ENCODE measurements at regions not wholly inside any gene's neighbourhood (a gene's known extent, or its start where the extent isn't known, plus 50 kb on each side); places are given as distances from the start of the nearest gene placed in this dataset.

DNA sequence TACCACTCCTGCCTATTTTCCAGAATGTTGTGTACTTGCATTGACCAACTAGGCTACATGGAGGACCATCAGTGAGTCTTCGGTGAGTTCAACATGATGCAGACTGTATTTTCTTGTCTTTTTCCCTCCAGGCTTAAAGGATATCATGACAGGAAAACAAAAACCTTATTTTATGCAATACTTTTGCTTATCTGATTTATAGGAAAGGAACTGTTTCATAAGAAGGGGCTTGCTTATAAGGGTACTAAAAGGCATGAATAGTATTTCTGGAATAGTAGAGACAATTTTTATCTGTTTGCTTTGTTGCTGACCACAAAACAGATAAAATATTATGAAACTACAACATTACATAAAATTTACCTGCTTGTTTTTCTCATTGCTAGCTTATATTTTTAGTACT lies 374.7 kb downstream of the KLF5 start:
- no peaks in the 10 kb centered on the region for H3K9me3 ChIP-seq (ENCODE audit: low read length)
- no peak overlapping the region for H3K4me3 ChIP-seq (ENCODE audit: low read depth, low read length, poor library complexity, severe bottlenecking)
- no peak overlapping the region for H3K27ac ChIP-seq (ENCODE audit: low read depth, low read length, poor library complexity, severe bottlenecking)
- H3K9me2 ChIP-seq (ENCODE audit: insufficient read depth, low read length), result no peaks in the 10 kb centered on the region
- no TSS peak for BruUV-seq (replicated peaks)
- no peaks in the 10 kb centered on the region for H3K4me1 ChIP-seq (ENCODE audit: insufficient read depth, low read length, poor library complexity, severe bottlenecking)
- no peaks in the 10 kb centered on the region for H3K79me2 ChIP-seq (ENCODE audit: insufficient read depth, low read depth, low read length)
- no peak overlapping the region for H3K4me2 ChIP-seq (ENCODE audit: low read length)
- POLR2A ChIA-PET, result interaction anchor here (0.6 to 0.8 kb wide), 3 partner anchors 28 to 1051 kb away, joined by 3 read pairs; no protein-coding TSS in a partner anchor
- H2AFZ ChIP-seq (ENCODE audit: low read length), result no peak overlapping the region
- intact Hi-C loops (cut with micrococcal nuclease; ENCODE audit: unreplicated experiment), result no loop called here
- H3K36me3 ChIP-seq (ENCODE audit: insufficient read depth, low read length), result no peaks in the 10 kb centered on the region
- TF ChIP-seq, protein P1, sequence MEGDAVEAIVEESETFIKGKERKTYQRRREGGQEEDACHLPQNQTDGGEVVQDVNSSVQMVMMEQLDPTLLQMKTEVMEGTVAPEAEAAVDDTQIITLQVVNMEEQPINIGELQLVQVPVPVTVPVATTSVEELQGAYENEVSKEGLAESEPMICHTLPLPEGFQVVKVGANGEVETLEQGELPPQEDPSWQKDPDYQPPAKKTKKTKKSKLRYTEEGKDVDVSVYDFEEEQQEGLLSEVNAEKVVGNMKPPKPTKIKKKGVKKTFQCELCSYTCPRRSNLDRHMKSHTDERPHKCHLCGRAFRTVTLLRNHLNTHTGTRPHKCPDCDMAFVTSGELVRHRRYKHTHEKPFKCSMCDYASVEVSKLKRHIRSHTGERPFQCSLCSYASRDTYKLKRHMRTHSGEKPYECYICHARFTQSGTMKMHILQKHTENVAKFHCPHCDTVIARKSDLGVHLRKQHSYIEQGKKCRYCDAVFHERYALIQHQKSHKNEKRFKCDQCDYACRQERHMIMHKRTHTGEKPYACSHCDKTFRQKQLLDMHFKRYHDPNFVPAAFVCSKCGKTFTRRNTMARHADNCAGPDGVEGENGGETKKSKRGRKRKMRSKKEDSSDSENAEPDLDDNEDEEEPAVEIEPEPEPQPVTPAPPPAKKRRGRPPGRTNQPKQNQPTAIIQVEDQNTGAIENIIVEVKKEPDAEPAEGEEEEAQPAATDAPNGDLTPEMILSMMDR (conservative IDR thresholded peaks at IDR 0.05; ENCODE audit: low read length), result no peak
- CTCF ChIA-PET (ENCODE audit: unreplicated experiment), result no interaction called here
- no peak for DNase-seq (ENCODE audit: low spot score)
- H4K20me1 ChIP-seq (ENCODE audit: insufficient read depth, low read length), result no peaks in the 10 kb centered on the region

DNA sequence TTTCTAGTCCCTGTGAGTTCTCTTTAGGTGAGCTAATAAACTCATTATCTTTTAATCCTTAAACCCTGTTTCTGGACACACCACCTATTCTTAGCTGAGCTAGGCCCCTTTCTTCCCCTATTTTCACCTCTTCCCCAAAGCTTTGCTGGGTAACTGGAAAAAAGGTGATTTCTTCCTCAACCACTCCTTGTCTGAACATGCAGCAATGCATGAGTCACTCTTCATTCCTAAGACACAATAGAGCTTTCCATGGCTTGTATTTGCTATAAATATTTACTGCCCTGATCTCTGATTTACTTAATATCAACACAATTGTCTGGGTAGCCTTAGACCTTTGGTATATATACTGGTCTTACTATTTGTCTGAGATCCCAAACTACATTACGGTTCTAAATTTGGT lies 370.9 kb downstream of the KLF5 start:
- intact Hi-C loops (cut with micrococcal nuclease; ENCODE audit: unreplicated experiment), result no loop called here
- no peaks in the 10 kb centered on the region for H3K36me3 ChIP-seq (ENCODE audit: insufficient read depth, low read length)
- H3K4me1 ChIP-seq (ENCODE audit: insufficient read depth, low read length, poor library complexity, severe bottlenecking), result no peaks in the 10 kb centered on the region
- no peak for TF ChIP-seq EZH2phosphoT487 (IDR thresholded peaks at IDR 0.05; ENCODE audit: borderline replicate concordance, low read depth, low read length)
- TF ChIP-seq, protein P1 (conservative IDR thresholded peaks at IDR 0.05; ENCODE audit: low read length), result no peak
- H4K20me1 ChIP-seq (ENCODE audit: insufficient read depth, low read length), result no peaks in the 10 kb centered on the region
- H3K4me3 ChIP-seq (ENCODE audit: low read depth, low read length, poor library complexity, severe bottlenecking), result no peak overlapping the region
- H3K4me2 ChIP-seq (ENCODE audit: low read length), result no peak overlapping the region
- CTCF ChIA-PET (ENCODE audit: unreplicated experiment), result no interaction called here
- POLR2A ChIA-PET, result interaction anchor here (0.5 kb wide), 1 partner anchor 48 kb away, joined by 3 read pairs; no protein-coding TSS in a partner anchor
- no peaks in the 10 kb centered on the region for H3K9me3 ChIP-seq (ENCODE audit: low read length)
- no peak for DNase-seq (ENCODE audit: low spot score)
- H3K79me2 ChIP-seq (ENCODE audit: insufficient read depth, low read depth, low read length), result no peaks in the 10 kb centered on the region
- no peaks in the 10 kb centered on the region for H3K9me2 ChIP-seq (ENCODE audit: insufficient read depth, low read length)
- BruUV-seq (replicated peaks), result no TSS peak
- no peak overlapping the region for H2AFZ ChIP-seq (ENCODE audit: low read length)
- H3K27ac ChIP-seq (ENCODE audit: low read depth, low read length, poor library complexity, severe bottlenecking), result no peak overlapping the region

DNA sequence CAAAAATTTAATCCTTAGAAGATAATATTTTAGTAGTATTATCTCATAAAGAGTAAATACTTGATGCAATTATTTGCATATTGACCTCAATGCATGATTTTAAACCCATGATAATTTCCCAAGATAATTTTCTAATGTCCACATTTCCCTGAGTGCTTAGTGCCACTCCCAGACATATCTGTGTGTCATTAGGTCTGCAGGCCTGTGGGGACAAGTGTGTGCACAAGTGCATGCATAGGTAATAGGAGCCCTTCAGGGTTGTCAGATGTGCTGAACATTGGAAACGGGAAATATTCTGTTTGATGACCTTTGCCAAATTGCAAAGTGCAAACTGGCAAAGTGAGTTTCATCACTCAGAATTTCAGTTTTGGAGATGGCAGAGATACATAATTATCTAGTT lies 369.9 kb downstream of the KLF5 start:
- no peak overlapping the region for H3K4me3 ChIP-seq (ENCODE audit: low read depth, low read length, poor library complexity, severe bottlenecking)
- BruUV-seq (replicated peaks), result no TSS peak
- TF ChIP-seq, protein P1 (conservative IDR thresholded peaks at IDR 0.05; ENCODE audit: low read length), result no peak
- TF ChIP-seq EZH2phosphoT487 (IDR thresholded peaks at IDR 0.05; ENCODE audit: borderline replicate concordance, low read depth, low read length), result no peak
- H3K79me2 ChIP-seq (ENCODE audit: insufficient read depth, low read depth, low read length), result no peaks in the 10 kb centered on the region
- no peak for DNase-seq (ENCODE audit: low spot score)
- ChIA-PET POLR2A (interaction anchor here (0.6 kb wide), 1 partner anchor 1550 kb away, joined by 3 read pairs; no protein-coding TSS in a partner anchor), CTCF (ENCODE audit: unreplicated experiment) (no interaction called here)
- no peaks in the 10 kb centered on the region for H3K9me3 ChIP-seq (ENCODE audit: low read length)
- H3K4me2 ChIP-seq (ENCODE audit: low read length), result no peak overlapping the region
- intact Hi-C loops (cut with micrococcal nuclease; ENCODE audit: unreplicated experiment), result no loop called here
- H2AFZ ChIP-seq (ENCODE audit: low read length), result no peak overlapping the region
- H4K20me1 ChIP-seq (ENCODE audit: insufficient read depth, low read length), result no peaks in the 10 kb centered on the region
- no peaks in the 10 kb centered on the region for H3K36me3 ChIP-seq (ENCODE audit: insufficient read depth, low read length)
- H3K9me2 ChIP-seq (ENCODE audit: insufficient read depth, low read length), result no peaks in the 10 kb centered on the region
- H3K4me1 ChIP-seq (ENCODE audit: insufficient read depth, low read length, poor library complexity, severe bottlenecking), result no peaks in the 10 kb centered on the region
- H3K27ac ChIP-seq (ENCODE audit: low read depth, low read length, poor library complexity, severe bottlenecking), result no peak overlapping the region
